ENCODE measurements at regions not wholly inside any gene's neighbourhood (a gene's known extent, or its start where the extent isn't known, plus 50 kb on each side); places are given as distances from the start of the nearest gene placed in this dataset.
"Not testable (repeated sequence)": the region's sequence is repeated elsewhere in the genome, so short reads cannot be mapped to it uniquely, and the experiment has no call there.

DNA sequence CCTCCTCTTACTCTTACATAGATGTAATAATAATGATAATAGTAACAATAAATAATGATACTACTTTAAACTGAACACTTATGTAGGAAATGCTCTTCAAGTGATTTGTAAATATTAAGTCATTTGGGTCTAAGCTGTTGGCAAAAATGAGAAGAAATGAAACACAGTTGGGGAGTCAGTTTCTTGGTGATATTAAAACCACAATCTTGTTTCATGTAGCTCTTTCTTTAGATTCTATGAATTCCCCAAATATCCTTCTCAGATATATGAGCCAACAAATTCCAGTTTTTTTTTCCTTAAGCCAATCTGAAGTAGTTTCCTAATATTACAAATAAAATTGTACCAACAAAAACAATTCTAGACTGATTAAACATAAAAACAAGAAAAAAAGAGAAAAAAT is 1115.6 kb upstream of the CNTN5 start:
- H3K4me1 ChIP-seq = no peaks in the 10 kb centered on the region
- TF ChIP-seq, protein P1, sequence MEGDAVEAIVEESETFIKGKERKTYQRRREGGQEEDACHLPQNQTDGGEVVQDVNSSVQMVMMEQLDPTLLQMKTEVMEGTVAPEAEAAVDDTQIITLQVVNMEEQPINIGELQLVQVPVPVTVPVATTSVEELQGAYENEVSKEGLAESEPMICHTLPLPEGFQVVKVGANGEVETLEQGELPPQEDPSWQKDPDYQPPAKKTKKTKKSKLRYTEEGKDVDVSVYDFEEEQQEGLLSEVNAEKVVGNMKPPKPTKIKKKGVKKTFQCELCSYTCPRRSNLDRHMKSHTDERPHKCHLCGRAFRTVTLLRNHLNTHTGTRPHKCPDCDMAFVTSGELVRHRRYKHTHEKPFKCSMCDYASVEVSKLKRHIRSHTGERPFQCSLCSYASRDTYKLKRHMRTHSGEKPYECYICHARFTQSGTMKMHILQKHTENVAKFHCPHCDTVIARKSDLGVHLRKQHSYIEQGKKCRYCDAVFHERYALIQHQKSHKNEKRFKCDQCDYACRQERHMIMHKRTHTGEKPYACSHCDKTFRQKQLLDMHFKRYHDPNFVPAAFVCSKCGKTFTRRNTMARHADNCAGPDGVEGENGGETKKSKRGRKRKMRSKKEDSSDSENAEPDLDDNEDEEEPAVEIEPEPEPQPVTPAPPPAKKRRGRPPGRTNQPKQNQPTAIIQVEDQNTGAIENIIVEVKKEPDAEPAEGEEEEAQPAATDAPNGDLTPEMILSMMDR (IDR thresholded peaks at IDR 0.05; ENCODE audit: low read depth, low read length) = no peak

DNA sequence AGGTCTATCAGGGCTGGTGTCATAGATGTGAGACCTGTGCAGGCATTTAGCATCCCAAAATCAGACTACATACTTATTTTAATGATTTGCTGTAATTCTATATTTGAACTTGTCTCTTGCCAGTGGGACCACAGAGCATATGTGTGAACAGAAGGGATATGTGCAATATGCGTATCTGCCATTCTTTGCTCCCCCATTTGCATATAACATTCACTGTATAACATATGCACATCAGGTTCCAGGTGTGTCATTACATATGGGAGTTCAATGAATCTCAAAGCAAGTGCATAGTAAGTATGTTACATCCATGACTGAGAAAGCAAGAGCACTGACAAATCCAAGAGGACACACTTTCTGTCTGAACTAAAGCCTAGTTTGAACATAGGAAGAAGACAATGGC is 1115.1 kb upstream of the CNTN5 start:
- H3K9me3 ChIP-seq = no peaks in the 10 kb centered on the region
- no peaks in the 10 kb centered on the region for H3K27me3 ChIP-seq
- no peaks in the 10 kb centered on the region for H3K4me1 ChIP-seq
- H3K4me3 ChIP-seq (ENCODE audit: low read depth, low read length) = no peak overlapping the region
- DNase-seq = no peak
- TF ChIP-seq, protein P1 (IDR thresholded peaks at IDR 0.05; ENCODE audit: low read depth, low read length) = no peak
- H3K36me3 ChIP-seq = no peaks in the 10 kb centered on the region

More for the DNA sequence above, 1115.6 kb upstream of the CNTN5 start:
- H3K36me3 ChIP-seq = no peaks in the 10 kb centered on the region
- no peak for DNase-seq
- H3K27me3 ChIP-seq = no peaks in the 10 kb centered on the region
- H3K4me3 ChIP-seq (ENCODE audit: low read depth, low read length) = no peak overlapping the region
- H3K9me3 ChIP-seq = no peaks in the 10 kb centered on the region

DNA sequence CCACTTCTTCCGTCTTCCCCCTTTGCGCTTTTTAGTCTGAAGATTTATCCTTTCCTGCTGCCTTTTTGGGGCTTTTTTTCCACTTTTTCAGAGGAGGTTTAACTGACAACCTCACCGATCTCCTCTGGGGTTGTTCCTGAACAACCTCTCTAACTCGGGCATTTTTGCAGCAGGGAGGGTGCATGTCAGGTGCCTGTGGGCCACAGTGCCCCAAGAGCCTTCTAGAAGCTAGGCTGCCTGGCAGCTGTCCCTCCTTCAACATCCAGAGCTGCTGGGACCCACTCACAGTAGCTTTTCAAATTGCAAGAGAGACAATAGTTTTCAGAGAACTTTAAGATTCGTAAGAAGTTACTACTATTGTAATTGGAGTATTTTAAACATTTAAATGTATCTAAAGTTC is 1112.4 kb upstream of the CNTN5 start:
- H3K4me3 ChIP-seq (ENCODE audit: low read depth, low read length) = no peak overlapping the region
- no peaks in the 10 kb centered on the region for H3K4me1 ChIP-seq
- DNase-seq = no peak
- no peaks in the 10 kb centered on the region for H3K36me3 ChIP-seq
- TF ChIP-seq, protein P1 (IDR thresholded peaks at IDR 0.05; ENCODE audit: low read depth, low read length) = no peak
- no peaks in the 10 kb centered on the region for H3K27me3 ChIP-seq
- no peaks in the 10 kb centered on the region for H3K9me3 ChIP-seq

DNA sequence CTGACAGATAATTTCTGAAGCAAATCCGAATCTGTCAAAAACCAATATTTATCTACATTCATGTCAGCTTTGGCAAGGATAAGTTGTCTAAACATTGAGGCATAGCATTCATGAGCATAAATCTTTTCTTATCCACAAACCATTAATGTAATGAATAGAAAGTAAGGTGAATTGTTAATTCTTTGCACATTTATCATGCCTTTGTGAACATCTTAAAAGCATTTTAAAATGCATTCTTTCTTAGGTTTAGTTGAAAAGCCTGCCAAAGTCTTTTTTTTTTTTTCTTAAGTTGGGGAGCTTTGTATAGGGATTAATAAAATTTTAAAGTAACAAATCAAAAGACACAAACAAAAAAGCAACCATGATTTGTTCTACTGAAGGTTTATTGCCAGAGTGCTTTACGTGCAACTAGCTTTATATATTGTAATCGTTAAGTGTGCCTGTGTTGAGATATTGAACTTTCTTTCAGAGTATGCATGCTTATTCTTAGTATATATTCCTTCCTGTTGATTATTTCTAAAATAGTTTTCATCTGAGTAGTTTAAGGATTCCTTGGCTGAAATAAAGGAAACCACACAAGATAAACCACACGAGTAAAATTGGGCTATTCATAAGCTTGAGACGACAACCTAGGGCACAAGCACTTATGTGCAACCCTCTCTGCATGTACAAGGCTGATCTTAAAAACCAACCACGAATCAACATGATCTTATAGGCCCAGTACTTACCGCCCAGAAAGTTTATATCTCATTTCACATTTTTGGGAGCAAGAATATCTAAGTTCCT is 1110.9 kb upstream of the CNTN5 start:
- no peak for DNase-seq
- H3K36me3 ChIP-seq = no peaks in the 10 kb centered on the region
- H3K4me3 ChIP-seq (ENCODE audit: low read depth, low read length) = no peak overlapping the region
- H3K27me3 ChIP-seq = no peaks in the 10 kb centered on the region
- TF ChIP-seq, protein P1 (IDR thresholded peaks at IDR 0.05; ENCODE audit: low read depth, low read length) = no peak
- no peaks in the 10 kb centered on the region for H3K9me3 ChIP-seq
- no peaks in the 10 kb centered on the region for H3K4me1 ChIP-seq

DNA sequence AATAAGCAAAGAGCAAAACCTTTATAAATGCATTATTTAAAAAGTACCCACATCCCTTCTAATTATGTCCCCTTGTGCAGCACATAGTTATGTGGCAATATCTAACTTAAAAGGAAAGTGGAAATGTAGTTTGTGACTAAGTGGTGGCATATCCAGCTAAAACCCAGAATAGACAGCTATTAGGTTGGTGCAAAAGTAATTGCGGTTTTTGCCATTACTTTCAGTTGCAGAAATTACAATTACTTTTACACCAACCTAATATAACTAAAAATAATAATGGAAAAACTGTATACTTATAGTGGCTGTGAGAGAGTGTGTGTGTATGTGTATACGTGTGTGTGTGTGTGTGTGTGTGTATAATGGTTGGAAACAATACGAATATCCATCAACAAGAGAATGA is 1108.1 kb upstream of the CNTN5 start:
- TF ChIP-seq, protein P1 (IDR thresholded peaks at IDR 0.05; ENCODE audit: low read depth, low read length) = no peak
- no peak for DNase-seq
- Histone ChIP-seq H3K27me3 (no peaks in the 10 kb centered on the region), H3K4me3 (ENCODE audit: low read depth, low read length) (no peak overlapping the region), H3K36me3 (no peaks in the 10 kb centered on the region), H3K4me1 (no peaks in the 10 kb centered on the region), H3K9me3 (no peaks in the 10 kb centered on the region)

DNA sequence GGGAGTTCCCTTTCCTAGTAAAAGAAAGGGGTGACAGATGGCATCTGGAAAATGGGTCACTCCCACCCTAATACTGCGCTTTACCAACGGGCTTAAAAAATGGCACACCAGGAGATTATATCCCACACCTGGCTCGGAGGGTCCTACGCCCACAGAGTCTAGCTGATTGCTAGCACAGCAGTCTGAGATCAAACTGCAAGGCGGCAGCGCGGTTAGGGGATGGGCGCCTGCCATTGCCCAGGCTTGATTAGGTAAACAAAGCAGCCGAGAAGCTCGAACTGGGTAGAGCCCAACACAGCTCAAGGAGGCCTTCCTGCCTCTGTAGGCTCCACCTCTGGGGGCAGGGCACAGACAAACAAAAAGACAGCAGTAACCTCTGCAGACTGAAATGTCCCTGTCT is 1097.8 kb upstream of the CNTN5 start:
- H3K4me3 ChIP-seq (ENCODE audit: low read depth, low read length); H3K36me3 ChIP-seq; H3K27me3 ChIP-seq; H3K4me1 ChIP-seq; DNase-seq; H3K9me3 ChIP-seq: not testable (repeated sequence)

Measured in BE2C (cell line).